Ishikawa (cell line): ENCODE measurements at regions not wholly inside any gene's neighbourhood (a gene's known extent, or its start where the extent isn't known, plus 50 kb on each side); places are given as distances from the start of the nearest gene placed in this dataset.

ENCODE experiments used
- CEBPB ChIP-seq: IDR thresholded peaks from 2 replicates; pipeline ENCODE4 v1.6.1; 2012
- CREB1 ChIP-seq: IDR thresholded peaks from 2 replicates; pipeline ENCODE4 v1.6.1; 2012; ENCODE audit warnings: low read depth
- EGR1 ChIP-seq: IDR thresholded peaks from 2 replicates; pipeline ENCODE4 v1.6.1; 2012
- EP300 ChIP-seq: IDR thresholded peaks from 2 replicates; pipeline ENCODE4 v1.6.1; 2012; ENCODE audit warnings: borderline replicate concordance
- FOXM1 ChIP-seq: IDR thresholded peaks from 2 replicates; pipeline ENCODE4 v1.6.1; 2012; ENCODE audit warnings: low read depth, borderline replicate concordance
- NFIC ChIP-seq: IDR thresholded peaks from 2 replicates; pipeline ENCODE4 v1.6.1; 2012
- RAD21 ChIP-seq: IDR thresholded peaks from 2 replicates; pipeline ENCODE4 v1.6.1; 2012; ENCODE audit warnings: low read depth
- TAF1 ChIP-seq: IDR thresholded peaks from 2 replicates; pipeline ENCODE4 v1.6.1; 2012; ENCODE audit warnings: low read depth, mild to moderate bottlenecking
- TCF12 ChIP-seq: IDR thresholded peaks from 2 replicates; pipeline ENCODE4 v1.6.1; 2012; ENCODE audit warnings: low read depth
- TEAD4 ChIP-seq: IDR thresholded peaks from 2 replicates; pipeline ENCODE4 v1.6.1; 2012
- YY1 ChIP-seq: IDR thresholded peaks from 2 replicates; pipeline ENCODE4 v1.6.1; 2012; ENCODE audit warnings: low read depth
- ZBTB7A ChIP-seq: IDR thresholded peaks from 2 replicates; pipeline ENCODE4 v1.6.1; 2012; ENCODE audit warnings: low read depth
- TF ChIP-seq, protein P1 (sequence below): IDR thresholded peaks from 2 replicates; pipeline ENCODE4 v1.6.1; 2012; ENCODE audit warnings: low read depth, mild to moderate bottlenecking
- TF ChIP-seq, protein P2 (sequence below): IDR thresholded peaks from 2 replicates; pipeline ENCODE4 v1.6.1; 2012
- TF ChIP-seq, protein P3 (sequence below): IDR thresholded peaks from 2 replicates; pipeline ENCODE4 v1.6.1; 2012

DNA sequence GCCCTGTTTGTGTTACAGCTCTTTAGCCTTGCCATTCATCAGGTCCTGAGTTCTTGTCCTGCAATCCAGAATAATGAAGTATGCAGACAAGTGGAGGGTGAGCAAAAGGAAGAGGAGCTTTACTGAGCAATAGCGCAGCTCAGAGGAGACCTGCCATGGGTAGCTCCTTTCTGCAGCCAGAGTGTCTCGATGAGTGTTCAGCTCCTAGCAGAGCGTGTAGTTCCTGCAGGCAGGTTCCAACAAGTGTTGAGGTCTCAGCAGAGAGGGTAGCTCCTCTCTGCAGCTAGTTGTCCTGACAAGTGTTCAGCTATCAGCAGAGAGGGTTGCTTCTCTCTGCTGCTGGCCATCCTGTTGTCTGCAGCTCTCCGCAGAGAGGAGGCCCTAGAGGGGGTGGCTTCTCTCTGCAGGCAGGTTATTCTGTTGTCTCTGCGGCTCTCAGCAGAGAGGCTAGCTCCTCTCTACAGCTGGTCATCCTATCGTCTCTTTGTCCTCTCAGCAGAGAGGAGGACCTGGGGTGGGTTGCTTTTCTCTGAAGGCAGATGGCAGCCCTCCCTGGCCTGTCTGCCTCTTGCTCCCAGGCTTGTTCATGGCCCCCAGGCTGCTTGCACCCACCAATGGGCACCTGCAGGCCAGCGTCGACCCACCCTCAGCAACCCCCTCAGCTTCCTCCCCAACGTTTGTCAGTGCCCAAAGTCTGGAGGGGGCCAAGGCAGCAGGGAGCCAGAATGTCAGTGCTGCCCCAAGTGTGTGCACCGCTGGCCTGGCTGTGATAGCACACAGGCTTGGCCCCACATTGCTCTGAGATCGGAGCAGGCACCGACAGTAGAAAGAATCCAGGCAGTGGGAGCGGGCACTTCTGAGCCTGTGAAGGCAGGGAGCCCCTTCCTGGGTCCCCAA is 112.5 kb upstream of the RUNX3 start:
- TF ChIP-seq CEBPB (no peak), CREB1 (no peak), YY1 (no peak), FOXM1 (no peak), EP300 (no peak), EGR1 (no peak), TCF12 (no peak), ZBTB7A (no peak), RAD21 (no peak)
- TF ChIP-seq, protein P1, sequence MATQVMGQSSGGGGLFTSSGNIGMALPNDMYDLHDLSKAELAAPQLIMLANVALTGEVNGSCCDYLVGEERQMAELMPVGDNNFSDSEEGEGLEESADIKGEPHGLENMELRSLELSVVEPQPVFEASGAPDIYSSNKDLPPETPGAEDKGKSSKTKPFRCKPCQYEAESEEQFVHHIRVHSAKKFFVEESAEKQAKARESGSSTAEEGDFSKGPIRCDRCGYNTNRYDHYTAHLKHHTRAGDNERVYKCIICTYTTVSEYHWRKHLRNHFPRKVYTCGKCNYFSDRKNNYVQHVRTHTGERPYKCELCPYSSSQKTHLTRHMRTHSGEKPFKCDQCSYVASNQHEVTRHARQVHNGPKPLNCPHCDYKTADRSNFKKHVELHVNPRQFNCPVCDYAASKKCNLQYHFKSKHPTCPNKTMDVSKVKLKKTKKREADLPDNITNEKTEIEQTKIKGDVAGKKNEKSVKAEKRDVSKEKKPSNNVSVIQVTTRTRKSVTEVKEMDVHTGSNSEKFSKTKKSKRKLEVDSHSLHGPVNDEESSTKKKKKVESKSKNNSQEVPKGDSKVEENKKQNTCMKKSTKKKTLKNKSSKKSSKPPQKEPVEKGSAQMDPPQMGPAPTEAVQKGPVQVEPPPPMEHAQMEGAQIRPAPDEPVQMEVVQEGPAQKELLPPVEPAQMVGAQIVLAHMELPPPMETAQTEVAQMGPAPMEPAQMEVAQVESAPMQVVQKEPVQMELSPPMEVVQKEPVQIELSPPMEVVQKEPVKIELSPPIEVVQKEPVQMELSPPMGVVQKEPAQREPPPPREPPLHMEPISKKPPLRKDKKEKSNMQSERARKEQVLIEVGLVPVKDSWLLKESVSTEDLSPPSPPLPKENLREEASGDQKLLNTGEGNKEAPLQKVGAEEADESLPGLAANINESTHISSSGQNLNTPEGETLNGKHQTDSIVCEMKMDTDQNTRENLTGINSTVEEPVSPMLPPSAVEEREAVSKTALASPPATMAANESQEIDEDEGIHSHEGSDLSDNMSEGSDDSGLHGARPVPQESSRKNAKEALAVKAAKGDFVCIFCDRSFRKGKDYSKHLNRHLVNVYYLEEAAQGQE = no peak
- TF ChIP-seq, protein P2, sequence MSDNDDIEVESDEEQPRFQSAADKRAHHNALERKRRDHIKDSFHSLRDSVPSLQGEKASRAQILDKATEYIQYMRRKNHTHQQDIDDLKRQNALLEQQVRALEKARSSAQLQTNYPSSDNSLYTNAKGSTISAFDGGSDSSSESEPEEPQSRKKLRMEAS = no peak

DNA sequence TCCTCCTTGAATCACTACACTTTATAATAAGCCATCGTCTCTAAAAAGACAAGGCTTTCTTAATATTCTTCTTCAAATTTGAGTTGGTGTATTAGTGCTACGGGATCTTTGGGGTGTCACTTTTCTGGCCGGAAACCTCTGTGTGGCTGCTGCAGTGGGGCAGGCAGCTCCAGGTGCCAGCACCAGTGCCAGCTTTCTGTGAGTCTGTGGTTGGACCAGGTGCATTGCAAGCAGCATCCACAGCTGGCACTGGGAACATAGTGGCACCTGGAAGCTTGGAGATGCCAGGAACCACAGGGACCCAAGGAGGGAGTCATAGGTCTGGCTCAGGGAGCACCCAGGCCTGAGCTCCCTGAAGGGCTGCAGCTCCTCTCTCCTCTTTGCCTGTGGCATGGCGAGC is 111.8 kb upstream of the RUNX3 start:
- no peak for TF ChIP-seq ZBTB7A
- no peak for TF ChIP-seq TAF1
- TF ChIP-seq NFIC = no peak
- TF ChIP-seq CREB1 = no peak

DNA sequence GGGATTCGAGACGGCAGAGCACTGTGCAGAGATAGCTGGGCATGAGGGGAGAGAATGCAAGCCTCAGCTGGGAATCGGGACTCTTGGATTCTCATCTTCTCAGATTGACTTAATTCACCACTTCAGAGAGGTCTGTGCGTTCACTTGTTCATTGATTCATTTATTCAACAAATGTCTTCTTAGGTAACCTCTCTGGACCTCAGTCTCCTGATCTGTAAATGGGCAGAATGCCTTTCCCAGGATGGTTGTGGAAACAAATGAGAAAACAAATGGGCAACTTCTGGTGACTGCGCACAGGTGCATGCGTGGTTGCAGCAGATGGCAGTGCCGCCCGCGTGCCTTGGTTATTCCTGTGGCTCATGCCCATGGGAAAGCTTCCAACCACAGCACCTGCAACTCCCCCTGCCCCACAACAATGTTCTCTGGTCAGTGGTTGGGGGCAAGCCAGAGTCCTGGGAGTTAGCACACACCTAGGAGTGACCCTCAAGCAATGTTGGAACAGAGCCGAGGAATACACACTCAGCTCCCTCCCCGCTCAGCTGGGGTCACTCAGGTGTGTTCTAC is 110.1 kb upstream of the RUNX3 start:
- TF ChIP-seq, protein P3, sequence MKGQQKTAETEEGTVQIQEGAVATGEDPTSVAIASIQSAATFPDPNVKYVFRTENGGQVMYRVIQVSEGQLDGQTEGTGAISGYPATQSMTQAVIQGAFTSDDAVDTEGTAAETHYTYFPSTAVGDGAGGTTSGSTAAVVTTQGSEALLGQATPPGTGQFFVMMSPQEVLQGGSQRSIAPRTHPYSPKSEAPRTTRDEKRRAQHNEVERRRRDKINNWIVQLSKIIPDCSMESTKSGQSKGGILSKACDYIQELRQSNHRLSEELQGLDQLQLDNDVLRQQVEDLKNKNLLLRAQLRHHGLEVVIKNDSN = no peak
- TF ChIP-seq ZBTB7A (no peak), TAF1 (no peak), RAD21 (no peak), TCF12 (no peak), CEBPB (no peak), EGR1 (no peak), FOXM1 (no peak), YY1 (no peak), TEAD4 (no peak), CREB1 (no peak), NFIC (no peak), EP300 (no peak)
- TF ChIP-seq, protein P1 = no peak
- TF ChIP-seq, protein P2 = no peak

DNA sequence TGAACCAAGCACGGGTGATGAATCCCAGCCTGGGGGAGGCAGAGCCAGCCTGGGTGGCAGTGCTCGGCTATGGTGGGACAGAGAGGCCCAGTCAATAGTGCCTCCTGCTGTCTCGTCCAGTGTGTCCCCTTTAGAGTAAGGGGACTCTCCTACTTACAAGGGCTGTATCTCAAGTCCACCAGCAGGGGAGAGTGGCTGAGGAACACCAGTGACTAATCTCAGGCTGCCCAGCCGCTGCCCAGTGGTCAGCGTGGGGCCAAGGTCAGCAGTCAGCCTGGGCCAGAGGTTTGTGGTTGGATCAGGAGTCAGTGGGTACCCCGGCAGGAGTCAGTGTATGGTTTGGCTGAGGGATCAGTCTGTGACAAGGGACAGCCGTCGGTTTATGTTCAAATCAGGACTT is 109.2 kb upstream of the RUNX3 start:
- TF ChIP-seq NFIC = no peak
- no peak for TF ChIP-seq ZBTB7A
- TF ChIP-seq TAF1 = no peak
- TF ChIP-seq, protein P3 = no peak
- TF ChIP-seq FOXM1 = no peak
- TF ChIP-seq, protein P2 = no peak
- TF ChIP-seq TCF12 = no peak
- no peak for TF ChIP-seq CREB1
- TF ChIP-seq EGR1 = no peak
- TF ChIP-seq CEBPB = no peak
- TF ChIP-seq EP300 = no peak
- TF ChIP-seq YY1 = no peak
- no peak for TF ChIP-seq TEAD4
- TF ChIP-seq, protein P1 = no peak
- no peak for TF ChIP-seq RAD21
